K562 (cell line): ENCODE measurements at regions not wholly inside any gene's neighbourhood (a gene's known extent, or its start where the extent isn't known, plus 50 kb on each side); places are given as distances from the start of the nearest gene placed in this dataset.

Source experiments
- ATAC-seq: fragments of 200-7000 bp; cut with Tn5 transposase; 3 replicates; pipeline ENCODE4 v1.9.1; 2020; ENCODE audit warnings: moderate library complexity
- BruUV-seq: library from RNA; stranded (reverse); fragments of 400-500 nt; replicated peaks from 2 replicates; lab custom pipeline; 2021; lab: Mats Ljungman, UMichigan
- CTCF ChIA-PET: fragments of 300-600 bp; formaldehyde crosslinking; extraction: SDS; loops from one replicate; lab custom pipeline; 2021; ENCODE audit warnings: low intra/inter-chr PET ratio; lab: Yijun Ruan, JAX
- POLR2A ChIA-PET: fragments of 300-600, 350-650 bp; sonication (Branson Sonifier 250); formaldehyde crosslinking; extraction: SDS; loops from one replicate; lab custom pipeline; 2021; ENCODE audit warnings: antibody characterized with exemption, inconsistent platforms; lab: Yijun Ruan, JAX
- DNase-seq, 4 experiments: peaks; one replicate each; pipeline versions ENCODE4 v3.0.0 to v3.0.0-alpha.2; 2011 to 2018; ENCODE audit warnings: low spot score in 3 of 4, mixed read lengths in 3 of 4; ENCODE audit errors: extremely low read depth in 1 of 4
- FAIRE-seq: peaks from 2 replicates; lab custom pipeline; 2011; peaks lifted over from hg19 to GRCh38; lab: Jason Lieb, UNC
- H2AFZ ChIP-seq: 2 replicates; pipeline ENCODE4 v1.6.0; 2011; ENCODE audit warnings: low read depth, low read length, control low read depth, inconsistent platforms
- H3K27ac ChIP-seq: fragments of 200-600 bp; 3 replicates; pipeline ENCODE4 v1.8.0; 2011; ENCODE audit warnings: low read depth, mild to moderate bottlenecking, control low read depth, inconsistent platforms, low read length, moderate library complexity, mixed read lengths; ENCODE audit errors: extremely low read depth
- H3K27me3 ChIP-seq, 2 experiments: fragments of 300-600 bp in 1 of 2; 2 replicates in 1 of 2; 3 replicates in 1 of 2; pipeline versions ENCODE4 v1.6.0 to v1.8.0; 2011; ENCODE audit warnings: inconsistent platforms in 2 of 2, low read length in 2 of 2, mild to moderate bottlenecking in 1 of 2, mixed read lengths in 1 of 2, moderate library complexity in 1 of 2; ENCODE audit not compliant: control insufficient read depth in 2 of 2, insufficient read depth in 2 of 2
- H3K36me3 ChIP-seq: fragments of 300-600 bp; 3 replicates; pipeline ENCODE4 v1.8.0; 2011; ENCODE audit warnings: mild to moderate bottlenecking, low read length, inconsistent platforms; ENCODE audit not compliant: control insufficient read depth, insufficient read depth
- H3K4me1 ChIP-seq, 2 experiments: fragments of 200-600 bp in 1 of 2; replicated peaks in 1 of 2; 2 replicates in 1 of 2; 3 replicates in 1 of 2; pipeline versions ENCODE4 v1.5.1 to v1.8.0; 2011; ENCODE audit warnings: inconsistent platforms in 2 of 2, low read length in 2 of 2, mild to moderate bottlenecking in 1 of 2, mixed read lengths in 1 of 2, moderate library complexity in 1 of 2; ENCODE audit not compliant: control insufficient read depth in 2 of 2, insufficient read depth in 2 of 2
- H3K4me2 ChIP-seq: 2 replicates; pipeline ENCODE4 v1.6.1; 2011; ENCODE audit warnings: low read length, control low read depth, inconsistent platforms, mixed read lengths; ENCODE audit not compliant: insufficient read depth
- H3K4me3 ChIP-seq: fragments of 200-600 bp; sonication (generic), shearing (Covaris generic); 2 replicates; pipeline ENCODE4 v1.5.1; 2016; ENCODE audit warnings: control low read depth, inconsistent platforms
- H3K79me2 ChIP-seq: fragments of 200-600 bp; 3 replicates; pipeline ENCODE4 v1.8.0; 2011; ENCODE audit warnings: low read length, inconsistent platforms; ENCODE audit not compliant: control insufficient read depth, insufficient read depth
- H3K9ac ChIP-seq, 2 experiments: 2 replicates each; pipeline versions ENCODE4 v1.6.0 to v1.6.1; 2011; ENCODE audit warnings: low read depth in 2 of 2, low read length in 2 of 2, control low read depth in 1 of 2, inconsistent platforms in 1 of 2, mild to moderate bottlenecking in 1 of 2, mixed read lengths in 1 of 2; ENCODE audit not compliant: insufficient read depth in 1 of 2
- H3K9me1 ChIP-seq: one replicate; pipeline ENCODE4 v1.6.0; 2011; ENCODE audit warnings: inconsistent platforms, mild to moderate bottlenecking, low read length, moderate library complexity; ENCODE audit not compliant: control insufficient read depth, insufficient read depth
- H3K9me3 ChIP-seq: replicated peaks from 2 replicates; pipeline ENCODE4 v1.5.1; 2011; ENCODE audit warnings: low read depth, low read length, inconsistent platforms; ENCODE audit not compliant: control insufficient read depth, insufficient read depth
- H4K20me1 ChIP-seq: replicated peaks from 2 replicates; pipeline ENCODE4 v1.6.1; 2011; ENCODE audit warnings: low read length, inconsistent platforms, mixed read lengths; ENCODE audit not compliant: control insufficient read depth, insufficient read depth
- CBX2 ChIP-seq: fragments of 200-600 bp; sonication (generic); IDR thresholded peaks from one replicate; pipeline ENCODE4 v1.6.1; 2012; ENCODE audit warnings: mild to moderate bottlenecking, low read length, inconsistent platforms; ENCODE audit not compliant: insufficient read depth, poor library complexity, severe bottlenecking
- HDAC6 ChIP-seq: IDR thresholded peaks from 2 replicates; pipeline ENCODE4 v1.6.1; 2012; ENCODE audit warnings: low read depth, mild to moderate bottlenecking, control low read depth, inconsistent platforms, low read length, moderate library complexity
- HMGXB4 ChIP-seq: sonication (generic); formaldehyde crosslinking; IDR thresholded peaks from 2 replicates; pipeline ENCODE4 v1.8.1; 2023; ENCODE audit warnings: mild to moderate bottlenecking, missing genetic modification reagents
- KDM4B ChIP-seq, 2 experiments: fragments of 450-650 bp in 1 of 2; sonication (generic) in 1 of 2; IDR thresholded peaks; 2 replicates each; pipeline ENCODE4 v1.6.1; 2016 to 2017; ENCODE audit warnings: borderline replicate concordance in 2 of 2, antibody characterized with exemption in 1 of 2, low read depth in 1 of 2, mild to moderate bottlenecking in 1 of 2
- KHSRP ChIP-seq: fragments of 450-650 bp; IDR thresholded peaks from 2 replicates; pipeline ENCODE4 v1.6.1; 2017
- MCM2 ChIP-seq: fragments of 450-650 bp; IDR thresholded peaks from 2 replicates; pipeline ENCODE4 v1.6.1; 2017; ENCODE audit warnings: low read depth, mild to moderate bottlenecking
- MED1 ChIP-seq: sonication (generic); formaldehyde crosslinking; IDR thresholded peaks from 2 replicates; pipeline ENCODE4 v1.8.1; 2023; ENCODE audit warnings: missing genetic modification reagents, borderline replicate concordance
- SMARCB1 ChIP-seq: IDR thresholded peaks from 2 replicates; pipeline ENCODE4 v1.6.1; 2011; ENCODE audit warnings: improper control_type of control experiment, low read depth; ENCODE audit not compliant: insufficient read length
- SP1 ChIP-seq: sonication (generic); formaldehyde crosslinking; IDR thresholded peaks from 2 replicates; pipeline ENCODE4 v1.8.1; 2022; ENCODE audit warnings: mild to moderate bottlenecking, missing genetic modification reagents
- TEAD2 ChIP-seq: fragments of 450-650 bp; IDR thresholded peaks from 2 replicates; pipeline ENCODE4 v1.6.1; 2016; ENCODE audit warnings: missing genetic modification characterization, control low read depth, missing compliant biosample characterization
- TOE1 ChIP-seq, 2 experiments: fragments of 450-650 bp in 1 of 2; sonication (generic) in 1 of 2; formaldehyde crosslinking in 1 of 2; IDR thresholded peaks; 2 replicates each; pipeline versions ENCODE4 v1.7.1 to v1.8.0; 2016 to 2022; ENCODE audit warnings: borderline replicate concordance in 2 of 2, mild to moderate bottlenecking in 2 of 2, antibody characterized with exemption in 1 of 2, inconsistent platforms in 1 of 2, low read depth in 1 of 2, missing genetic modification reagents in 1 of 2, moderate library complexity in 1 of 2
- YY1 ChIP-seq, 3 experiments: IDR thresholded peaks; 2 replicates each; pipeline ENCODE4 v1.6.1; 2011; ENCODE audit warnings: low read length in 2 of 3, mild to moderate bottlenecking in 2 of 3, moderate library complexity in 2 of 3, borderline replicate concordance in 1 of 3, control low read depth in 1 of 3, low read depth in 1 of 3; ENCODE audit not compliant: insufficient read depth in 3 of 3, insufficient replicate concordance in 2 of 3, control insufficient read depth in 1 of 3, insufficient read length in 1 of 3; ENCODE audit errors: extremely low read depth in 1 of 3
- ZNF3 ChIP-seq: fragments of 250-450 bp; sonication (Bioruptor Pico); IDR thresholded peaks from 2 replicates; pipeline ENCODE4 v1.5.0; 2021; ENCODE audit warnings: mild to moderate bottlenecking, moderate library complexity
- ZNF740 ChIP-seq, 3 experiments: fragments of 200-800 bp in 1 of 3; sonication (Bioruptor generic) in 1 of 3; sonication (generic) in 1 of 3; formaldehyde crosslinking in 1 of 3; IDR thresholded peaks; 2 replicates each; pipeline versions ENCODE4 v1.6.1 to v1.8.0; 2016 to 2022; ENCODE audit warnings: mild to moderate bottlenecking in 2 of 3, missing compliant biosample characterization in 2 of 3, missing genetic modification characterization in 2 of 3, missing genetic modification reagents in 1 of 3
- ZNF76 ChIP-seq: fragments of 250-450 bp; sonication (Bioruptor Pico); IDR thresholded peaks from 2 replicates; pipeline ENCODE4 v1.4.0; 2020; ENCODE audit warnings: mild to moderate bottlenecking, moderate library complexity, borderline replicate concordance
- WGBS: fragments of 100-300 bp; shearing (Covaris generic); methylation state at CpG from one replicate; pipeline ENCODE4 v1.1.6; 2016; ENCODE audit warnings: low coverage, mixed read lengths; ENCODE audit not compliant: insufficient coverage; ENCODE audit errors: missing lambda C conversion rate; 5-methylcytosine and 5-hydroxymethylcytosine counted together
- in situ Hi-C: fragments of 300-500 bp; cut with MboI; formaldehyde crosslinking; loops from 4 replicates; pipeline ENCODE4 v1.15.0; 2018; ENCODE audit warnings: inconsistent platforms, mixed read lengths
- intact Hi-C: fragments of 100-400 bp; cut with micrococcal nuclease; formaldehyde crosslinking; loops from 2 replicates; pipeline ENCODE4 v1.14.2; 2022

- TF ChIP-seq ZNF740 (CRISPR knock-in tag; IDR thresholded peaks at IDR 0.05) (no peak), ZNF740 (tag; IDR thresholded peaks at IDR 0.05) (no peak), SP1 (CRISPR knock-in tag) (no peak), KHSRP (no peak)
Measured at GRCh38 chr2:211093743-211094303, 537.4 kb downstream of the CPS1 start (continued).

GRCh38 chr2:211103989-211104388, 547.6 kb downstream of the CPS1 start:
- POLR2A ChIA-PET, result no interaction called here

More at GRCh38 chr2:211103989-211104388, 547.6 kb downstream of the CPS1 start:
- ATAC-seq (no peak), FAIRE-seq (no peak)
- Histone ChIP-seq H3K9me3 (no peaks in the 10 kb centered on the region), H4K20me1 (no peaks in the 10 kb centered on the region), H3K4me3 (no peak overlapping the region), H3K27ac (no peak overlapping the region)
- in situ Hi-C loops, result no loop called here
- BruUV-seq, result no TSS peak
- intact Hi-C loops, result no loop called here
- no peak for TF ChIP-seq HMGXB4 (CRISPR knock-in tag)
- no peak for TF ChIP-seq SMARCB1
- TF ChIP-seq KDM4B (IDR thresholded peaks at IDR 0.05; ENCODE audit: borderline replicate concordance in 2 of 2, low read depth in 1 of 2), result no peak
- no peak for TF ChIP-seq MED1
- no peak for TF ChIP-seq TOE1 (IDR thresholded peaks at IDR 0.05; ENCODE audit: borderline replicate concordance)
- TF ChIP-seq TOE1 (CRISPR knock-in tag; IDR thresholded peaks at IDR 0.05; ENCODE audit: borderline replicate concordance, low read depth), result no peak
- TF ChIP-seq YY1 (IDR thresholded peaks at IDR 0.05; ENCODE audit: borderline replicate concordance in 1 of 3, control insufficient read depth in 1 of 3, extremely low read depth in 1 of 3, insufficient read depth in 3 of 3, insufficient read length in 1 of 3, insufficient replicate concordance in 2 of 3, low read depth in 1 of 3, low read length in 2 of 3), result no peak
- no peak for TF ChIP-seq ZNF3 (CRISPR knock-in tag)
- no peak for TF ChIP-seq CBX2
- no peak for TF ChIP-seq TEAD2 (tag)
- no peak for TF ChIP-seq HDAC6
- no peak for TF ChIP-seq MCM2
- no peak for TF ChIP-seq ZNF76 (CRISPR knock-in tag)
- TF ChIP-seq, all 486 proteins: peak for 0
- 0% methylated on average over 2 of the region's 4 CpGs for WGBS
- H2AFZ ChIP-seq, result no peak overlapping the region
- DNase-seq, result no peak
- H3K4me2 ChIP-seq, result no peak overlapping the region
- CTCF ChIA-PET, result no interaction called here
- H3K4me1 ChIP-seq, result no peaks in the 10 kb centered on the region
- H3K79me2 ChIP-seq, result no peaks in the 10 kb centered on the region
- H3K9ac ChIP-seq, result no peak overlapping the region
- H3K9me1 ChIP-seq, result no peaks in the 10 kb centered on the region
- H3K27me3 ChIP-seq, result no peaks in the 10 kb centered on the region
- no peaks in the 10 kb centered on the region for H3K36me3 ChIP-seq
